ENCODE measurements at regions not wholly inside any gene's neighbourhood (a gene's known extent, or its start where the extent isn't known, plus 50 kb on each side); places are given as distances from the start of the nearest gene placed in this dataset.
"Not testable (repeated sequence)": the region's sequence is repeated elsewhere in the genome, so short reads cannot be mapped to it uniquely, and the experiment has no call there.

- no peak for FAIRE-seq
Measured at GRCh38 chr13:70758932-70759331, 650.7 kb upstream of the KLHL1 start.

GRCh38 chr13:70756088-70756487 is 647.8 kb upstream of the KLHL1 start:
- no peak for FAIRE-seq

- no peak for FAIRE-seq
Measured at GRCh38 chr13:70755456-70755855, 647.2 kb upstream of the KLHL1 start.

- FAIRE-seq: no peak
Measured at GRCh38 chr13:70747262-70747661, 639.0 kb upstream of the KLHL1 start.

- not testable (repeated sequence) for FAIRE-seq
Measured at GRCh38 chr13:70746469-70746868, 638.2 kb upstream of the KLHL1 start.

- no peak for FAIRE-seq
Measured at GRCh38 chr13:70736622-70737317, 628.5 kb upstream of the KLHL1 start.

- no peak for FAIRE-seq
Measured at GRCh38 chr13:70732611-70733010, 624.4 kb upstream of the KLHL1 start.

- no peak for FAIRE-seq
Measured at GRCh38 chr13:70729369-70729768, 621.1 kb upstream of the KLHL1 start.

- FAIRE-seq: no peak
Measured at GRCh38 chr13:70723732-70724131, 615.5 kb upstream of the KLHL1 start.

GRCh38 chr13:70720386-70720785 is 612.1 kb upstream of the KLHL1 start:
- no peak for FAIRE-seq

- no peak for FAIRE-seq
Measured at GRCh38 chr13:70714993-70715392, 606.7 kb upstream of the KLHL1 start.

- no peak for FAIRE-seq
Measured at GRCh38 chr13:70708775-70709174, 600.5 kb upstream of the KLHL1 start.

- no peak for FAIRE-seq
Measured at GRCh38 chr13:70703755-70704154, 595.5 kb upstream of the KLHL1 start.

GRCh38 chr13:70694996-70695715 is 586.9 kb upstream of the KLHL1 start:
- FAIRE-seq: no peak

- no peak for FAIRE-seq
Measured at GRCh38 chr13:70668983-70669382, 560.7 kb upstream of the KLHL1 start.

- FAIRE-seq: no peak
Measured at GRCh38 chr13:70668293-70668692, 560.0 kb upstream of the KLHL1 start.

- no peak for FAIRE-seq
Measured at GRCh38 chr13:70666883-70667556, 558.8 kb upstream of the KLHL1 start.

- peak; percentile 23 for FAIRE-seq
Measured at GRCh38 chr13:70662231-70662940, 554.1 kb upstream of the KLHL1 start.

GRCh38 chr13:70644052-70644451 is 535.8 kb upstream of the KLHL1 start:
- no peak for FAIRE-seq

- no peak for FAIRE-seq
Measured at GRCh38 chr13:70634893-70635292, 526.6 kb upstream of the KLHL1 start.

- FAIRE-seq: no peak
Measured at GRCh38 chr13:70630247-70630646, 522.0 kb upstream of the KLHL1 start.

GRCh38 chr13:70623239-70623638 is 515.0 kb upstream of the KLHL1 start:
- peak; percentile 93 for FAIRE-seq

- FAIRE-seq: no peak
Measured at GRCh38 chr13:70622796-70623195, 514.5 kb upstream of the KLHL1 start.
